Suppressor macrophage (primary cell): ENCODE measurements at regions not wholly inside any gene's neighbourhood (a gene's known extent, or its start where the extent isn't known, plus 50 kb on each side); places are given as distances from the start of the nearest gene placed in this dataset.
"Not testable (repeated sequence)": the region's sequence is repeated elsewhere in the genome, so short reads cannot be mapped to it uniquely, and the experiment has no call there.

Experiments
- DNase-seq, 4 experiments: peaks; one replicate each; pipeline ENCODE4 v3.0.0-alpha.2; 2020 to 2022

DNA sequence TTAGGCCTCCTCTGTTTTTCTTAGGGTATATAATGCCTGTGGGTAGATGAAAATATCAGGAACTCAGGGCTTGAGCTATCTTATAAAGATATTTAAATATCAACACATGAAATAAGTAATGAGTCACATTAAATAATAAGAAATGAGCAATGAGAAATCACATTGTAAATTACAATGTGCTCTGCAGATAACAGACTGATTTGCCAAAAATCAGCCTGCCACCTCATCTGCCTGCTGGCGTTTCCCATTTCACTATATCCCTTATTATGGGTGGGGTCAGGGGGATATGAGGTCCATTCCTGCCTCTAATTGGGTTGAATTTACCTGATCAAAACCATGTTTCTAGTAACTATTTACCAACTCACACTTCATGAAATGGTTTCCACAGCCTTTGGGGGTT is 335.2 kb downstream of the CDC5L start:
- DNase-seq, result no peak

DNA sequence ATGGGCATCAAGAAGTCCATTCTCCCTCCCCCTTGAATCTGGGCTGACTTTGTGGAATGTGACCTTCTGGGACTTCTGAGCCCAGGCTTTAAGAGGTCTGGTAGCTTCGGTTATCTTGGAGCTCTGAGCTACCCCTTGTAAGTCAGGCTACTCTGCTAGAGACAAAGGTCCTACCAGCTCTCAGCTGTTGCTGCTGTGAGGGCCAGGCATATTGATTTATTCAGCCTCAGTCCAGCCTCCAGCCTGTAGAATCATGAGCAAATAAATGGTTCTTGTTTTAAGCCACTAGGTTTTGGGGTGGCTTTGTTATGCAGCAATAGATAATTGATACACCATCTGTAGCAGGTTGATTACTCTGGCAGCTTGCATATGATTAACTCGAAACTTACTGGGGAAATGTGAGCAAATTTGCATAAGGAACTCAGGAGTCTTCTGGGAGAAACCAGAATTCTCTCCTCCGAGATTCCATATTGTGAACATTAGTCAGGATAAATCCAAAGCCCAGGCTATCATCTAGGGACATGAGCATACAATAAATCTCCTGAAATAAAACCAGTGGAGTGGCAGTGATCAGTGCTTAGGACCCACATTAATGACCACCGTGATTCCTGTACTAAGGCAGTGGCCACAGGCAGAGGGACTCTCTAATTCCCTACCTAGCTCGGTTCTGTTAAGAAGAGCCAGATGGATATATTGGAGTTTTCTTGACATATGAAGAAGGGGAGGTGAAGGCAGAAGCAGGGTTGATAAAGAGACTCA is 336.1 kb downstream of the CDC5L start:
- DNase-seq, result no peak

DNA sequence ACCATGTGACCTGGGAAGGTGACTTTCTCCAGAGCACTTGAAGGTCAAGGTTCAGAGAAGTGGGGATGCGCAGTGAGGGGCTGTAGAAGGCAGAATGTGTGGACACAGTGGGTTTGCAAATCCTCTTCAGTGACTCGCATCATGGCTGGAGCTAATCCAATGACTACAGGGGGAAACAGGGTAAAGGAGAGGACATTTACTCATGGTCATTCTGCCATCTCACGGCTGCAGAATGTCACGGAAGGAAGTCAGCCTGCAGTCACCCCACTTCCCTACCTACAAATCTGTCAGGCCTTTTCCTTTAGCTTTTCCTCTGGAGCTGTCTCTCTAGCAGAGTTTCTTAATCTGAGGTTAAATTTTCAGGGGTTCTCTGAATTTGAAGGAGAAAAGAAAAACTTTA is 337.6 kb downstream of the CDC5L start:
- DNase-seq, result peak; percentile 15 to 58 (median 46)

DNA sequence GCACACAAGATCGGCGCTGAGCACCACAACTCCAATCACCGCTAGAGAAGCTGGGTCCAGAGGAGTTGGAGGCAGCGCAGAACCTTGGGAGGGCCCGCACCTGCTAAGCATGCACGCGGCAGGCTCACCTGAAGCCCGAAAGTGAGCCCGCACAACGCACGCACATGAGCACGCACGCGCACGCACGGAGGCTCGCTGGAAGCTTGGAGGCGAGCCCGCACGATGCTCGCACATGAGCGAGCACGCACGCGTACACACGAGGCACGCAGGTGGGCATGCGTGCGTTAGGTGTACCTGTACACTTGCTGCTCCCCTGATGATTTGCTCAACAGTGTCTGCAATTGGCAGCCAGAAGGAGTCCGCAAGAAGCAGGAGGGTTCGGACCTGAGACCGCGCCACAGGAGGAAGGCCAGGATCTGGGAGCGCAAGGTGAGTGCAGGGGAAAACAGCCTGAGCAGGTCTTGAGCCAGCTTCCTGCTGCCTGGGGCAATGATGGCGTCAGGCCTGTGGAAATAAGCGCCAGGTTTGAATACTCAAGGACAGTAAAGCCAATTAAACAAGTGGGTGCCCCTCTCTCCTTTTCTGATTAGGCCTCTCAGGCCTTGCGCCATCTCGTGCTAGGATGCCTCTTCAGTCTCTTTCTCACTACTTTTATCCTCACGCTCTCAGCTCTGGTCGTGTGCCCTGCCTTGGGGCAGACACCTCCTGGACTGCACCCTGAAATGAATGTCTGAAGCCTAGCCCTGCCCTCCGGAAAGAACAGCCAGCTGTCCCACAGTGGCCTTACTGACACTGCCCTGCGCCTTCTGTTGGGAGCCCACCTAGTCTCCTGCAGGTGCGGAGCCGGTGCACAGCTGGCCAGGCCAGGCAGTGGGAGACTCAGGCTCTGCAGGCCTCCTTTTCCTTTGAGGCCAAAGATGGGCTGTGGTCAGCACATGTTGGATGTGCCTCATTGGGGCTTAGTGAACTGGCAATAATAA is 340.4 kb downstream of the CDC5L start:
- DNase-seq, result no peak

DNA sequence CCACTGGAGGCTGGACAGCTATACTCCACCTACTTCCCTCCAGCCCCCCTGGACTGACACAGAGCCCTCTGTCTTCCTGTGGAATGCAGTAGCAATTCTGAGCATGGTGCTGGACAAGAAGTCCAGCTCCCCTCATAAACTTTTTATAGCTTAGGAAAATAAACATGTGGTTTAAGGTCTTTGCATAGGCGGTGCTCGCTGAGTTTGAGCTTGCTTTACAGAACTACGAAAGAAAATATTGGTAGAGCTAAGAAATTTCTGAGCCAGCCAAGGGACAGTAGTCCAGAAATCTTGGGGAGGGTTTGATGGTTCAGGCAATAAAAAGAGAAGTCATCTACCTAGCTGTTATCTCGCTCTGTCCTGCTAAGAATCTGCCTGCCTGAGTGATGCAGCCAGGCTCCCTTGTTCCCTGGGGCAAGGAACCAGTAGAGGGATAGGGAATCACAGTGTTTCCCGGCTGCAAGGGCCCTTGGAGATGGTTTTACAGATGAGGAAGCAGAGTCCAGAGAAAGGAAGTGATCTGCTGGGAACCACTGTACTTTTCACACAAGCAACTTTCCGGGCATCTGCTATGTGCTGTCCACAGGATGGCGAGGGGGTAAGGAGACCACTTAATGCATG is 343.4 kb downstream of the CDC5L start:
- no peak for DNase-seq

DNA sequence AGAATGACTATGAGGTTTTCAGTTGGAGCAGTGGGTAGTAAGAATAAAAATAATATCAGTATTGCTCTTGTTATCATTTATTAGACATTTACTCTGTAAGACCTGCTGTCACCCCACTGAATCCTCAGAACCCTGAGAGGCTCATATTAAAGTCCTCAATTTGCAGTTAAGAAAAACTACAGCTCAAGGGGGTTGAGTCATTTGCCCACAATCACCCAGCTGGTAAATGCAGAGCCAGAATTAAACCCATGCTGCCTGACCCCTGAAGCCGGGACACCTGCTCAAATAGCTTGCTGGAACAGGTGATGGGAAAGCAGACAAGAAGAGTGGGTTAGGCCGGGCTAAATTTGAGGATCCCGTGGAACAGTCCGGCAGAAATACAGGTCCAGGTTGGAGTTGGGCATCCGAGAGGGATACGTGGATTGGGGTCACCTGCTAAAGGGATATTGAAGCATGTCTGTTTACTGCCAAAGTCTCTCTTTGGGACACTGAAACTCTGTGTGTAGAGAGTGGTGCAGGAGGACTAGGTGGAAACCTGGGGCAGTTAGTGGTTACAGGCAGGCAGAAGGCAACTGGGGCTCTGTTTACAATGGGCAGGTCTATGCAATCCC is 344.1 kb downstream of the CDC5L start:
- DNase-seq, result no peak

DNA sequence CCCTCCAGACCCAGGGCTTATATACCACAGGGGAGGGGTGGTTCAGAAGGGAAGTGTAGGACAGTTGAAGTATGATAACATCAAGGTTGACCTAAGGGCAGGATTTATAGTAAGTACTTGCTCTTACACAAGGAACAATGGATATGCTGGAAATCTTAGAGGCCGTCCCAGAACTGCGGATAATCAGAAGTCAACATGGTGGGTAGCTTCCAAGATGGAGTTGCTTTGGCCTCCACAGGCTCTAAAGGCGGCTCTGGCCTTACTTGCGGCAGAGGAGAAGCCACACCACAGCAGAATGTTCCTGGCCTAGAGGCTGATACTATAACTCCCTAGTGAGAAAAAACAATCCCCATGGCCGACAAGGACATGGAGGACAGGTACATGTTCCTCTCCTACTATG is 344.7 kb downstream of the CDC5L start:
- DNase-seq, result no peak

DNA sequence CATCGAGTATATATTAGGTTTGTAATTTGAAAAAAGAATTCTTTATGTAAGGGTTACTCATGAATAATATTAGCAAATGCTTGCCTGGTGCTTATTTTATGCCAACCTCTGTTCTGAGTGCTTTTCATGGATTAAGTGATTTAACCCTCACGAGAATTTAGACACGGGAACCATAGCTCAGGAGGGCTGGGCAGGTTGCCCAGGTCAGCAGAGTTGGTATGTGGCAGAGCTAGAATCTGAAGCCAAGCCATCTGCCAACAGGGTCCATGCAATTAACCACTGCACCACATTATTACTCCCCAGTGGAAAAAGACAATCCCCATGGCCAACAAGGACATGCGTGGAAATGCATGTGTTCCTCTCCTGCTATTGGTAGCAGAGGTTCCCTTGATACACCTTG is 345.6 kb downstream of the CDC5L start:
- no peak for DNase-seq

DNA sequence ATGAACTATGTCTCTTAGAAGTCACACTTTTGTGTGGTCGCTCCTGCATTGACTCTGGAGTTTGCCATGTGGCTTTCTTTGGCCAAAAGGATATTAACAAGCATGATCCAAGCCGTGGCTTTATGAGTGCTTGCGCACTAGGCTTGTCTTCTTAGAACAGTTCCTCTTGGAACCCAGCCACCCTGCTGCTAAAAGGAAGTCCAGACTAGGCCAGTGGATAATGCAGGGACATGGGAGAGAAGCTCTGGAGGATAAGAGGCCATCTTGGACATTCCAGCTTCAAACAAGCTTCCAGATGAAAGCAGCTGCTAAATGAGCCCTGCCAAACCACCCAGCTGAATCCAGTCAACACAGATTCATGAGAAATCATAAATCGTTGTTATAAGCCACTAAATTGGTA is 346.4 kb downstream of the CDC5L start:
- DNase-seq, result peak; percentile 67 to 82 (median 80)

DNA sequence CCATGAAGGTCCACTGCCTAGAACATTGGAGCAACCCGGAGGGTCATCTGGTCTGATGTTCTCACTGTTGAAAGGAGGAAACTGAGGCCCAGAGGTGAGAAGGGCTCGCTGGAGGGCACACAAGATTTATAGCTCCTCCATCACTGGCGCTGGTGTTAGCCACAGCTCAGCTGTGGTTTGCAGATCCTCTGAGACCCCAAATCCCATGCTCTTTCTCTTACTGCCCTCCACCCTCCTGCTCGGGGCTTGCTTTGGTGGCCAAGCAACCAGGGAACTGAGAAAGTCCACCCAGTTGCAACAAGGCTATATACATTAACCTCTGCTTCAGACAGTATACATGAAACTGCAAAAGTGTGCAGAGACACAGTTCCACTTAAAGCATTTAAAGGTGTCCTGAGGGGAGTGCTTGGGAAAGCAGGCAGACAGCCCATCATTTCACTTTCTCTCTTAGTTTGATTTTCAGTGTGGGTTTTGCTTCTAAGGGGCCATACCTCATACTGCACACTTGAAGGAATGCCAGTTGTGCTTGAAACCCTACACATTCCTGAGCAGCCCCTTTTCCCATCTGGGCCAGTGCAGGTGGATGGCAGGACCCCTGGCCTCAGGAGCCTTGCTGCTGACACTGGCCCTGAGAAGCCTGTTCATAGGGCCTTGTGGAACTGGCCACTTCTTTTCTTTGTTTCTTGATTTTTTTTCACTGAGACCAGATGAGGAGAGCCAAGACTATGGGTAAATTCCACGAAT is 347.6 kb downstream of the CDC5L start:
- no peak for DNase-seq

DNA sequence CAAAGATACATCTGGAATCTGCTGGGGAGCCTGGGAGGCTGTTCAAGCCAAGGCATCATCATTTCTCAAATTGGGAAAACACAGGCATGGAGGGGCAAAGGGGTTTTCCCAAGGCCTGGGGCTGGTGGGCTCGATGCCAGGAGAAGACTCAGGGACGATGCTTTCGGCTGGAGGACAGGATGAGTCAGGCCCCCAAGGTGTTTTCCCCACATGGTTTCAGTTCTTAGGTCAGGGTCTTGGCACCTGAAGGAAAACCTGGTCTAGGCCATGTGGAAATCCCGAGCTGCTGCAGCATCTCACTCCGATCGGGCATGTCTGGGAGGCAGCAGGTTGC is 348.1 kb downstream of the CDC5L start:
- no peak for DNase-seq

DNA sequence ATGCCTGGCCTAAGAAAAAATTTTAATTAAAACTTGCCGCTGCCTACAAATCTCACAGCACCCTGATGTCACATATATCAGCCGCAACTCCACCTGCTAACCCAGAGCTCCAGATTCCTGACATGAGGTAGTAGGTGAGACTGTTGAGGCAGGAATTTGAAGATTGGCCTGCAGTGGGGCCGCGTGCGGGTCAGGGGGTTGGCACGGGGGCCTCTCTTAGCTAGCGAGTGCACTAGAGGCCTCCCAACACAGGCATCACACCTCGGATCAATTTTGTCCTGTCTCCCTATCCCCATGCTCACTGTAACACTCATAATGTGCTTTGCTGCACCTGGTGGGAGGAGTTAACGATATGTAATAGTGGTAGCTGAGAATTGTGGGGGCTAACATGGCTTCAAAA is 349.8 kb downstream of the CDC5L start:
- no peak for DNase-seq

DNA sequence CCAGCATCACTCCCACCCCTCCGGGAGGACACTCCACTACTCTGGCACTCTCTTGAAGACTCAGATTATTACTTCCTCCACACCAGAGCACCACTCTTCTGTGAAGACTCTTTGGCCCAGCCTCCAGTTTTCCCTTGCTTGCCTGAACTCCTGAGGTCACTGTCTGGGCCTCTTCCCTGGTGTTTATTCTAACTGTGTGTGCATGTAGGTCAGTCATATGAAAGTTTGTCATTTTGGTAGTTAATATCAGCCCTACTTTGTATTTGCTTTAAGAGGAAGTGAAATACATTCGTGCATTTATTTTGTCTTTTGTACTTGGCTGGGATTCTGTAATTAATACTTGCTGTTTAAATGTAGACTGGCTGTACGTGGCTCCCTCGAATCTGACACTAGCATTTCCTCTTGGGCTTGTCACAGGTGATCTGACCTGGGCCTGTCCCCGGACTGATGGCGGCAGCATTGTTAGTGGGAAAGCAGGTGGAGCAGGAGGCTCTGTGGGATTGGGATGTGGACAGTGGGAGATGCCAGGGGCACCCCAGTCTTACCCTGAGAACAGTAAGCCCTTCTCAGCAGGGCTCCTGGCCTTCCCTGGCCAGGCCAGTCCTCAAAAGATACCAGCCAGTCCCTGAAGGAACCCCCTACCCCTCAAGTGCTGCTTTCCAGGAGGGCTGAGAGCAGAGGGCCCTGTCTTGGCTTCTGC is 350.5 kb downstream of the CDC5L start:
- peak; percentile 51 to 76 (median 66) for DNase-seq

DNA sequence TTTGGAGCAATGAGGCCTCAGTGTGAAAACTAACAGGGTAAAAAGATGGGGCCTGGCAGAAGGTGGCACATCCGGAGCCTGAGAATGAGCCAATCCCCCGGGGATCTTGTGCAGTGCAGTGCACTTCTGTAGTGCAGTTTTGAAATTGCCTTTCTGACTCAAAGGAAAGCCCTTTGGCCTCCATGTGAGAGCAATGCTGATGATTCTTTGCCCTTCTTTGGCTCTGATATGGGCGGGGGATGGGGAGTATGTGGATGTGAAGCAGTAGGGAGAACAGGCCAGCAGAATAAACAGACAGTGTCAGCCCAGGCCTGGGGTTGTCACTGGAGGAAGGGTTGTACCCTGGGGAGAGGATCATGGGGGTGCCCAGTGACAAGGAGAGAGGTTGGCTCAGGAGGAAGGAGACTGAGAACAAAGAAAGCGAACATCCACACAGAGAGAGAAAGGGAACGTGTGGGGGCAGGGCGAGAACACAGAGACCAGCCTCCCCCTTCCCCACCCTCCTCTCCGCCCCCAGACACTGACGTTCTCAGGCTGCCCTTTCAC is 351.2 kb downstream of the CDC5L start:
- peak; percentile 54 to 76 (median 67) for DNase-seq

DNA sequence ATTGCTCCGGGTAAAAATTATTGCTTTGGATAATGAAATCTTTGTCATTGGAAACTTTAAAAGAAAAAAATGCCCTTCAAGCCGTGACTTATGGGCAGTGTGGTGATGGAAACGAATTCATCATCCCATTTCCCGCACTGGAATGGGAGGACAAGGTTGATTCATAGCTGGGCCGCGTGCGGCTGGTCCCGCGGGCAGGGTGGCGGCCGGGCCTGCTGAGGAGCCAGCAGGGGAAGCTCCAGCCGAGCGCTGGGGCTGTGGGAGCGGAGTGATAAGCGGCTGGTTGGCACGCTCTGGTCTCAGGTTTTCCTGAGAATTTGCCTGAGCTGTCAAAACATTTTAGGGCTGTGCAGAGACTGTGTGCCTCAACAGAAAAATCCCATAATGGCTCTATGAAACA is 351.7 kb downstream of the CDC5L start:
- peak in 1 of 4 experiments; percentile 12 for DNase-seq

DNA sequence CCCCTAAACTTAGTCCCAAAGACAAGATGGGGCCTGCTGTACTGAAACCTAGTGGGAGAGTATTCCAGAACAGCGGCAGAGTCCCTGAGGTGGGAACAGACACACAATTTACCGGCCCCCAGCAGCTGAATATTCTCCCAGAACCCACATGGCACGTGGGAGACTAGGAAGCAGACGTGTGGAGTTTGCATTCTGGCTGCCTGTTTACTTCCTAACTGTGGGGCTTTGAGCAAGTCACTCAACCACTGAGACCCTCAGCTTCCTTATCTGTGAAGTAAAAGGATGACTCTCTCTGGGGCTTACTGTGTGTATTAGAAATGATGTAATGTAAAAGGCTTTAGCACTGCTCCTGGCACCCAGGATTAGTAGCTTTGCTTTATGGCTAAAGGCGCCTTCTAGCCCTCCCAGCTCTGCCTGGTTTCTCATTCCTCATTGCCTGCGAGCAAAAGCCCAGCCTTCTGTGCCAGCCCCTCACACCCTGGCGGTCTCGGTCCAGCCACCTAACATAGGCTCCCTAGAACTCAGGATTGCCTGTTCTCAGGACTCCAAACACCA is 353.1 kb downstream of the CDC5L start:
- DNase-seq, result peak in 3 of 4 experiments; percentile 31 to 46 (median 34)

DNA sequence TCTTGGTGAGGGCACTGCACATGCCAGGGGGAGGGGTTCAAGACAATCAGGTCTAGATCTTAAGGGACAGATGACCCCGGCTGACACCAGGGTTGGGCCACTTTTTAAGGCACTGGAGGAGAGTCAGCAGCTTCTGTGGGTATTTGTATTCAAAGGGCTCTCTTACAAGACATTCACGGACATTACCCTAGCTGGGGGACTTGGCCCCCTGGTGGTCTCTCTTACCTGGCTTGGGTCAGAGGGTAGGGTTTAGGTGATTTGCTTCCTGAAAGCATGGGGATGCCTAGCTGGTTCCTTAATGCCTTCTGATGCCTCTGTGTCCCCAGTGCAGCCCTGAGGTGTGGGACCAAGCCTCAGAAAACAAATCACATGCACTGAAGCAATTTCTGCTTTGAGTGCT is 354.7 kb downstream of the CDC5L start:
- DNase-seq, result no peak

DNA sequence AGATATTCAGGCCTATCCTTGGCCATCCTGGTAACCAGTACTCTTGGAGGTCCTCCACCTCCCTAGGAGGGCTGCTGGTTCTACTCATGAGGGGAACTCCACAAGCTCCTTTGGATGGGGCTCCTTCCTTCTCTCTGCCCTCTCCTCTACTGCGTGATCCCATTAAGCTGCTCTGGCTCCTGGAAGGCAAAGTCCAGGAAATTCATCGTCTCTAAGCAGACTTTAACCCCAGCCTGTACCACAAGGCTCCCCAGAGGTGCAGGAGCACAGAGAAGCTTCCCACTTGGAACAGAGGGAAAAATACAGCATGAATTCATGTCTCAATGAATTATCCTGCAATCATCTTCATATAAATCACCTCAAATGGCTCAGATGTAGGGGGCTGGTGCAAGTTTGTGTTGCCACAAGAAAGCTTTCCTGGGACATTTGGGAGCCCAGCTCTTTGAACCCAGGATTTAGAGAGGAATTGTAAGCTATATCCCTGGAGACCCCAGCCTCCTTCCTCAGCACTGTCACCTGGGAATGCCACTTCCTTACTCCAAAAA is 355.4 kb downstream of the CDC5L start:
- no peak for DNase-seq

DNA sequence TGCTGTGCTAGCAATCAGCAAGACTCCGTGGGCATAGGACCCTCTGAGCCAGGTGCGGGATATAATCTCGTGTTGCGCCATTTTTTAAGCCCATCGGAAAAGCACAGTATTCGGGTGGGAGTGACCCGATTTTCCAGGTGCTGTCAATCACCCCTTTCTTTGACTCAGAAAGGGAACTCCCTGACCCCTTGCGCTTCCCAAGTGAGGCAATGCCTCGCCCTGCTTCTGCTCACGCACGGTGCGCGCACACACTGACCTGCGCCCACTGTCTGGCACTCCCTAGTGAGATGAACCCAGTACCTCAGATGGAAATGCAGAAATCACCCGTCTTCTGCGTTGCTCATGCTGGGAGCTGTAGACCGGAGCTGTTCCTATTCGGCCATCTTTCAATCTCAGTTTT is 372.6 kb downstream of the CDC5L start:
- not testable (repeated sequence) for DNase-seq

DNA sequence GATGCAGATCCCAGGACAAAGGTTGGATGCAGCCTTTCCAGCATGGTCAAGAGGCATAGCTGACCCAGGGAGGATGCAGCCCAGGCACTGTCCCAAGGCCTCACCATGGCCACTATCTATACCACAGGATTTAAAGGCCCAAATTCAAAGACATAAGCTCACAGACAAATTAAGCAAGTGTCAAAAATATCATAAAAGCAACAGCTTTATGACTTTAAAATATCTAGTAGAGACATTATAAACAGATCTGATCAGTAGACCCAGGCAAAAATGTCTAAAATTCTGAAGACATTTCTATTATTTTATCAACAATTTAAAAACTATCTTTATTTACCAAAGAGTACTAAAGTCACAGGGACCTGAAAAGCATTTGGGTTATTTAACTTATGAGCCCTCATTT is 373.5 kb downstream of the CDC5L start:
- no peak for DNase-seq

DNA sequence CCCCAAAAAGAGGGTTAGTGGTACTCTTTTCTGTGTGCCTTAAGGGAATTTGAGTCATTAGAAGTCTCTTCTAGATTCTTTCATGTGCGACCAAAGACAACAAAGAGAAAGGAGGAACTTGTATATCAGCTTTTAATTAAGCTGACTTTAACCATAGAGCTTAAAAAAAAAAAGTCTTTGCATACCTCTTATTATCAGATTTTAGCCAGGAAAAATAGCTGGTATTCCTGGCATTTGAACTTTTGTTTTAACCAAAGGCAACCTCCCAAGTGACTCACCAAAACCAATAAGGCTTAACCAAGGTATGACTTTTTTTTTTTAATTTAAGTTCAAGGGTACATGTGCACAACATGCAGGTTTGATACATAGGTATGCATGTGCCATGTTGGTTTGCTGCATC is 375.0 kb downstream of the CDC5L start:
- no peak for DNase-seq
